HepG2 (cell line): ENCODE measurements at regions not wholly inside any gene's neighbourhood (a gene's known extent, or its start where the extent isn't known, plus 50 kb on each side); places are given as distances from the start of the nearest gene placed in this dataset.

Experiments
- ATAC-seq: fragments of 200-7000 bp; cut with Tn5 transposase; 3 replicates; pipeline ENCODE4 v1.9.1; 2020; ENCODE audit warnings: mild to moderate bottlenecking, moderate library complexity
- BruUV-seq: library from RNA; stranded (reverse); fragments of 400-500 nt; replicated peaks from 2 replicates; lab custom pipeline; 2021; lab: Mats Ljungman, UMichigan
- CTCF ChIA-PET: fragments of 300-600 bp; formaldehyde crosslinking; extraction: SDS; loops from one replicate; lab custom pipeline; 2021; ENCODE audit warnings: low total read pairs, inconsistent platforms, low intra/inter-chr PET ratio; lab: Yijun Ruan, JAX
- POLR2A ChIA-PET: fragments of 350-600 bp; sonication (Branson Sonifier 250); formaldehyde crosslinking; loops from one replicate; lab custom pipeline; 2020; ENCODE audit warnings: antibody characterized with exemption, inconsistent platforms; lab: Yijun Ruan, JAX
- DNase-seq: peaks from one replicate; pipeline ENCODE4 v3.0.0-alpha.2; 2015; ENCODE audit warnings: low spot score
- FAIRE-seq: peaks from 3 replicates; lab custom pipeline; 2011; peaks lifted over from hg19 to GRCh38; lab: Jason Lieb, UNC
- H2AFZ ChIP-seq: one replicate; pipeline ENCODE4 v1.6.1; 2011; ENCODE audit warnings: low read length, inconsistent platforms
- H3K27ac ChIP-seq: fragments of 300-600 bp; 3 replicates; pipeline ENCODE4 v1.8.0; 2011; ENCODE audit warnings: mixed run types, mild to moderate bottlenecking, mixed read lengths, low read length, inconsistent platforms; ENCODE audit not compliant: insufficient read depth; ENCODE audit errors: extremely low read length
- H3K27me3 ChIP-seq, 2 experiments: fragments of 200-600 bp in 1 of 2; 2 replicates in 1 of 2; 3 replicates in 1 of 2; pipeline versions ENCODE4 v1.6.0 to v1.8.0; 2011; ENCODE audit warnings: low read length in 2 of 2, mild to moderate bottlenecking in 2 of 2, moderate library complexity in 2 of 2, inconsistent platforms in 1 of 2; ENCODE audit not compliant: insufficient read depth in 2 of 2, control insufficient read depth in 1 of 2
- H3K36me3 ChIP-seq, 2 experiments: fragments of 200-600 bp in 1 of 2; replicated peaks in 1 of 2; 2 replicates in 1 of 2; 3 replicates in 1 of 2; pipeline versions ENCODE4 v1.5.1 to v1.8.0; 2011; ENCODE audit warnings: low read length in 2 of 2, inconsistent platforms in 1 of 2; ENCODE audit not compliant: insufficient read depth in 2 of 2, control insufficient read depth in 1 of 2
- H3K4me1 ChIP-seq: 2 replicates; pipeline ENCODE4 v1.5.1; 2012; ENCODE audit warnings: low read length, inconsistent platforms; ENCODE audit not compliant: insufficient read depth
- H3K4me2 ChIP-seq: 2 replicates; pipeline ENCODE4 v1.6.0; 2011; ENCODE audit warnings: low read depth, low read length, inconsistent platforms
- H3K4me3 ChIP-seq, 3 experiments: fragments of 200-600 bp in 1 of 3; sonication (generic), shearing (Covaris generic) in 1 of 3; replicated peaks in 1 of 3; 2 replicates each; pipeline ENCODE4 v1.5.1; 2011 to 2016; ENCODE audit warnings: low read length in 3 of 3, inconsistent platforms in 2 of 3, low read depth in 2 of 3, mild to moderate bottlenecking in 2 of 3, control low read depth in 1 of 3, mixed read lengths in 1 of 3; ENCODE audit not compliant: insufficient read depth in 1 of 3
- H3K79me2 ChIP-seq: one replicate; pipeline ENCODE4 v1.6.1; 2011; ENCODE audit warnings: low read length, inconsistent platforms; ENCODE audit not compliant: insufficient read depth
- H3K9ac ChIP-seq: 2 replicates; pipeline ENCODE4 v1.6.0; 2011; ENCODE audit warnings: mild to moderate bottlenecking, low read depth, low read length, inconsistent platforms; ENCODE audit not compliant: insufficient read depth
- H3K9me3 ChIP-seq: 2 replicates; pipeline ENCODE4 v1.5.1; 2012; ENCODE audit warnings: mild to moderate bottlenecking, low read length
- H4K20me1 ChIP-seq: 2 replicates; pipeline ENCODE4 v1.6.0; 2011; ENCODE audit warnings: inconsistent platforms, mild to moderate bottlenecking, low read length, moderate library complexity; ENCODE audit not compliant: insufficient read depth
- DRAP1 ChIP-seq: IDR thresholded peaks from 2 replicates; pipeline ENCODE4 v1.6.1; 2016; ENCODE audit warnings: missing genetic modification reagents, missing compliant biosample characterization
- HNRNPL ChIP-seq: fragments of 200-400 bp; formaldehyde crosslinking; IDR thresholded peaks from 2 replicates; pipeline ENCODE4 v1.6.1; 2017; ENCODE audit warnings: mild to moderate bottlenecking, low read depth, low read length
- KDM1A ChIP-seq: IDR thresholded peaks from 2 replicates; pipeline ENCODE4 v1.6.1; 2016; ENCODE audit warnings: missing compliant biosample characterization
- MAF1 ChIP-seq: sonication (generic); formaldehyde crosslinking; IDR thresholded peaks from 2 replicates; pipeline ENCODE4 v1.5.0; 2020; ENCODE audit warnings: missing genetic modification reagents, borderline replicate concordance
- PAX8 ChIP-seq: sonication (generic); formaldehyde crosslinking; IDR thresholded peaks from 2 replicates; pipeline ENCODE4 v1.8.0; 2022; ENCODE audit warnings: mild to moderate bottlenecking, missing genetic modification reagents, borderline replicate concordance
- RAD21 ChIP-seq: fragments of 450-650 bp; formaldehyde crosslinking; IDR thresholded peaks from 2 replicates; pipeline ENCODE4 v1.5.0; 2020; ENCODE audit warnings: mild to moderate bottlenecking
- SAFB2 ChIP-seq: sonication (generic); formaldehyde crosslinking; IDR thresholded peaks from 2 replicates; pipeline ENCODE4 v1.5.1; 2020; ENCODE audit warnings: missing genetic modification reagents, low read depth, mild to moderate bottlenecking, borderline replicate concordance
- SPEN ChIP-seq: sonication (generic); formaldehyde crosslinking; IDR thresholded peaks from 2 replicates; pipeline ENCODE4 v1.5.1; 2020; ENCODE audit warnings: low read depth, mild to moderate bottlenecking, missing genetic modification reagents
- TAF1 ChIP-seq: sonication (generic); formaldehyde crosslinking; IDR thresholded peaks from 2 replicates; pipeline ENCODE4 v1.4.0; 2020; ENCODE audit warnings: missing genetic modification reagents
- TAF15 ChIP-seq: fragments of 200-400 bp; formaldehyde crosslinking; IDR thresholded peaks from one replicate; pipeline ENCODE4 v1.6.1; 2018; ENCODE audit warnings: mild to moderate bottlenecking, low read depth, low read length; ENCODE audit not compliant: poor library complexity, severe bottlenecking
- ZMYM2 ChIP-seq: sonication (generic); formaldehyde crosslinking; IDR thresholded peaks from 2 replicates; pipeline ENCODE4 v1.8.0; 2022; ENCODE audit warnings: mild to moderate bottlenecking, missing genetic modification reagents
- ZNF33A ChIP-seq: sonication (generic); formaldehyde crosslinking; IDR thresholded peaks from 2 replicates; pipeline ENCODE4 v1.5.1; 2020; ENCODE audit warnings: missing genetic modification reagents, mild to moderate bottlenecking, moderate library complexity, borderline replicate concordance
- ZNF431 ChIP-seq: sonication (generic); formaldehyde crosslinking; IDR thresholded peaks from 2 replicates; pipeline ENCODE4 v1.9.0; 2022; ENCODE audit warnings: missing genetic modification reagents, low read depth, mild to moderate bottlenecking, borderline replicate concordance
- ZNF883 ChIP-seq: sonication (generic); formaldehyde crosslinking; IDR thresholded peaks from 2 replicates; pipeline ENCODE4 v1.5.1; 2020; ENCODE audit warnings: mild to moderate bottlenecking, missing genetic modification reagents; ENCODE audit errors: not compliant biosample characterization
- ZZZ3 ChIP-seq: sonication (generic); formaldehyde crosslinking; IDR thresholded peaks from 2 replicates; pipeline ENCODE4 v1.4.0; 2020; ENCODE audit warnings: missing genetic modification reagents, mild to moderate bottlenecking, borderline replicate concordance
- WGBS: methylation state at CpG from one replicate; pipeline ENCODE4 v1.1.6; 2017; ENCODE audit warnings: low lambda C conversion rate; 5-methylcytosine and 5-hydroxymethylcytosine counted together
- in situ Hi-C: cut with HindIII; loops from 2 replicates; pipeline ENCODE4 v1.10.0; 2017; ENCODE audit warnings: low pct_unique_long_range_greater_than_20kb; ENCODE audit not compliant: extremely low pct_ligation_motif_present
- intact Hi-C: fragments of 100-400 bp; cut with micrococcal nuclease; formaldehyde crosslinking; loops from one replicate; pipeline ENCODE4 v1.10.0; 2022; ENCODE audit not compliant: unreplicated experiment
- TF ChIP-seq, protein P1 (sequence below): sonication (generic); formaldehyde crosslinking; IDR thresholded peaks from 2 replicates; pipeline ENCODE4 v1.4.0; 2020; ENCODE audit warnings: mild to moderate bottlenecking, missing genetic modification reagents
- TF ChIP-seq, protein P2 (sequence below): sonication (generic); IDR thresholded peaks from 2 replicates; pipeline ENCODE4 v1.6.1; 2016; ENCODE audit warnings: low read depth, borderline replicate concordance
- TF ChIP-seq, protein P3 (sequence below): sonication (generic); formaldehyde crosslinking; IDR thresholded peaks from 2 replicates; pipeline ENCODE4 v1.5.0; 2020; ENCODE audit warnings: mild to moderate bottlenecking, low read depth, missing genetic modification reagents, borderline replicate concordance

GRCh38 chr2:126971481-126972278 is 73.0 kb downstream of the TEX51 start (continued):
- peak; percentile 31; the same call in 1 of the 2 replicates for TF ChIP-seq SPEN (CRISPR knock-in tag)
- peak; percentile 21; the same call in 1 of the 2 replicates for TF ChIP-seq TAF1 (CRISPR knock-in tag)
- peak; percentile 66; the same call in 1 of the 2 replicates for TF ChIP-seq MAF1
- peak; percentile 86; the same call in 1 of the 2 replicates for TF ChIP-seq PAX8 (CRISPR knock-in tag)
- TF ChIP-seq ZNF883 = peak; percentile 78
- TF ChIP-seq ZZZ3 = no peak
- TF ChIP-seq ZMYM2 (CRISPR knock-in tag) = no peak

DNA sequence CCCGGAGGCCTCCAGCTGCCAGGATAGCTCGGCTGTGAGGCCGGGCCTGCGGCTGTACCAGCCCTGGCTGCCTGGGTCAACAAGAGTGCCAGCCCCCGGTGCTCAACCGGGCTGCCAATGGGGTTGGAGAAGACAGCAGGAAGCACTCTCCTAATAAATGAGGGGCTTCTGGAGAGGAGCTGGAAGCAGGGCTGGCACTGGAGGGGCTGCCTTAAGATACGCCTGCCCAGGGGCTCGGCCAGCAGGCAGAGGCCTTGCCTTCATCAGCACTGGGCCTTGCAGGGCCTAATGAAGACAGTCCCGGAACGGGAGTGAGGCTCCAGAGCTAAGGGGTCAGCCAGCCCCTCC is 73.6 kb downstream of the TEX51 start:
- H2AFZ ChIP-seq = no peak overlapping the region
- peak overlapping the region in 2 of 3 experiments; percentile 17 to 65; a peak in 2 of 6 replicates for H3K4me3 ChIP-seq
- in situ Hi-C loops (no loop called here), intact Hi-C loops (loop anchor here (1.0 to 10.0 kb wide), 5 partner anchors 24 to 1227 kb away; no protein-coding TSS in a partner anchor)
- H3K36me3 ChIP-seq = no peaks in the 10 kb centered on the region
- DNase-seq = no peak
- no peak overlapping the region for H3K27ac ChIP-seq
- peaks cover 2 to 22% of the 10 kb centered on the region in 2 experiments; a peak in 4 of 5 replicates for H3K27me3 ChIP-seq
- POLR2A ChIA-PET = interaction anchor here (1.5 to 1.9 kb wide), 2 partner anchors 18 to 24 kb away, joined by 10 to 19 read pairs; no protein-coding TSS in a partner anchor
- no peak for ATAC-seq
- H3K9ac ChIP-seq = peak overlapping the region; percentile 56; the same call in 1 of the 2 replicates
- 9% methylated on average over 8 of the region's 10 CpGs for WGBS
- CTCF ChIA-PET = interaction anchor here (1.3 to 2.3 kb wide), 5 partner anchors 19 to 444 kb away, joined by 3 to 9 read pairs (median 4); no protein-coding TSS in a partner anchor
- H3K4me2 ChIP-seq = peak overlapping the region; percentile 89
- H3K79me2 ChIP-seq = no peaks in the 10 kb centered on the region
- H3K4me1 ChIP-seq = peaks cover 64% of the 10 kb centered on the region
- no peaks in the 10 kb centered on the region for H4K20me1 ChIP-seq
- FAIRE-seq = no peak
- H3K9me3 ChIP-seq = no peaks in the 10 kb centered on the region
- BruUV-seq = no TSS peak
- no peak for TF ChIP-seq RAD21 (CRISPR knock-in tag)
- TF ChIP-seq SAFB2 = 0 out of 2 replicates have a peak, but pooled peaks have one; percentile 9
- TF ChIP-seq TAF15 = peak; percentile 2
- TF ChIP-seq DRAP1 = 0 out of 2 replicates have a peak, but pooled peaks have one; percentile 4
- no peak for TF ChIP-seq ZNF33A (CRISPR knock-in tag)
- peak; percentile 25; the same call in 1 of the 2 replicates for TF ChIP-seq HNRNPL
- no peak for TF ChIP-seq KDM1A (CRISPR knock-in tag)
- TF ChIP-seq, protein P1, sequence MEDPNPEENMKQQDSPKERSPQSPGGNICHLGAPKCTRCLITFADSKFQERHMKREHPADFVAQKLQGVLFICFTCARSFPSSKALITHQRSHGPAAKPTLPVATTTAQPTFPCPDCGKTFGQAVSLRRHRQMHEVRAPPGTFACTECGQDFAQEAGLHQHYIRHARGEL (CRISPR knock-in tag) = no peak
- no peak for TF ChIP-seq ZNF431 (CRISPR knock-in tag)
- TF ChIP-seq, protein P2, sequence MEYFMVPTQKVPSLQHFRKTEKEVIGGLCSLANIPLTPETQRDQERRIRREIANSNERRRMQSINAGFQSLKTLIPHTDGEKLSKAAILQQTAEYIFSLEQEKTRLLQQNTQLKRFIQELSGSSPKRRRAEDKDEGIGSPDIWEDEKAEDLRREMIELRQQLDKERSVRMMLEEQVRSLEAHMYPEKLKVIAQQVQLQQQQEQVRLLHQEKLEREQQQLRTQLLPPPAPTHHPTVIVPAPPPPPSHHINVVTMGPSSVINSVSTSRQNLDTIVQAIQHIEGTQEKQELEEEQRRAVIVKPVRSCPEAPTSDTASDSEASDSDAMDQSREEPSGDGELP = peak; percentile 7; the same call in 1 of the 2 replicates
- TF ChIP-seq, protein P3, sequence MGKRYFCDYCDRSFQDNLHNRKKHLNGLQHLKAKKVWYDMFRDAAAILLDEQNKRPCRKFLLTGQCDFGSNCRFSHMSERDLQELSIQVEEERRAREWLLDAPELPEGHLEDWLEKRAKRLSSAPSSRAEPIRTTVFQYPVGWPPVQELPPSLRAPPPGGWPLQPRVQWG = no peak
